Suprapubic skin (tissue), 3 donors: ENCODE measurements at regions not wholly inside any gene's neighbourhood (a gene's known extent, or its start where the extent isn't known, plus 50 kb on each side); places are given as distances from the start of the nearest gene placed in this dataset.

Experiments
- EP300 ChIP-seq: sonication (generic); formaldehyde crosslinking; IDR thresholded peaks from one replicate; pipeline ENCODE4 v1.6.1; 2017; ENCODE audit warnings: antibody characterized with exemption
- POLR2A ChIP-seq, 2 donors: fragments of 450-650 bp; IDR thresholded peaks; one replicate each; pipeline ENCODE4 v1.6.1; 2017; ENCODE audit warnings: antibody characterized with exemption in 2 of 2, mild to moderate bottlenecking in 2 of 2, moderate library complexity in 2 of 2
- TF ChIP-seq, protein P1 (sequence below), 2 donors: fragments of 200-600 bp in 1 of 2; fragments of 450-650 bp in 1 of 2; sonication (generic) in 1 of 2; IDR thresholded peaks; one replicate each; pipeline ENCODE4 v1.5.1; 2016 to 2019; ENCODE audit warnings: antibody characterized with exemption in 2 of 2, mild to moderate bottlenecking in 1 of 2, moderate library complexity in 1 of 2

DNA sequence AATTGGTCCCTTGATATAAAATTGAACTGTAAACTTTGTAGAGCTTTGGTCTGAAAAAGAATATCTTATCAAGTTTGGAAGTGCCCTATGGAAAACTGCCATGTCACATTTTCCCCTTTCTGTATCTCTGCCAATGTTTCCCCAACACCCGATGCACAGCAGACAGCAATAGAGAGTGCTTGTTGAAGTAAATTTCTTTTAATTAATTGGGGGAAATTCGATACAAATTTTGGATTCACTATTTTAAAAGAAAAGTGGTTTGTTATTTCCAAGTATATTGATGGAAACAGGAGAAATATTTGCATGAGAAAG is 208.1 kb downstream of the OGFRL1 start:
- TF ChIP-seq POLR2A (IDR thresholded peaks at IDR 0.05) (no peak), EP300 (no peak)
- TF ChIP-seq, protein P1, sequence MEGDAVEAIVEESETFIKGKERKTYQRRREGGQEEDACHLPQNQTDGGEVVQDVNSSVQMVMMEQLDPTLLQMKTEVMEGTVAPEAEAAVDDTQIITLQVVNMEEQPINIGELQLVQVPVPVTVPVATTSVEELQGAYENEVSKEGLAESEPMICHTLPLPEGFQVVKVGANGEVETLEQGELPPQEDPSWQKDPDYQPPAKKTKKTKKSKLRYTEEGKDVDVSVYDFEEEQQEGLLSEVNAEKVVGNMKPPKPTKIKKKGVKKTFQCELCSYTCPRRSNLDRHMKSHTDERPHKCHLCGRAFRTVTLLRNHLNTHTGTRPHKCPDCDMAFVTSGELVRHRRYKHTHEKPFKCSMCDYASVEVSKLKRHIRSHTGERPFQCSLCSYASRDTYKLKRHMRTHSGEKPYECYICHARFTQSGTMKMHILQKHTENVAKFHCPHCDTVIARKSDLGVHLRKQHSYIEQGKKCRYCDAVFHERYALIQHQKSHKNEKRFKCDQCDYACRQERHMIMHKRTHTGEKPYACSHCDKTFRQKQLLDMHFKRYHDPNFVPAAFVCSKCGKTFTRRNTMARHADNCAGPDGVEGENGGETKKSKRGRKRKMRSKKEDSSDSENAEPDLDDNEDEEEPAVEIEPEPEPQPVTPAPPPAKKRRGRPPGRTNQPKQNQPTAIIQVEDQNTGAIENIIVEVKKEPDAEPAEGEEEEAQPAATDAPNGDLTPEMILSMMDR (IDR thresholded peaks at IDR 0.05) = no peak
